ENCODE measurements at regions not wholly inside any gene's neighbourhood (a gene's known extent, or its start where the extent isn't known, plus 50 kb on each side); places are given as distances from the start of the nearest gene placed in this dataset.

GRCh38 chr4:106548446-106549044, 180.0 kb upstream of the GIMD1 start:
- no peak for TF ChIP-seq GATA3 (IDR thresholded peaks at IDR 0.05; ENCODE audit: low read depth, low read length)
- no peak for TF ChIP-seq GATA2 (IDR thresholded peaks at IDR 0.05; ENCODE audit: low read depth, low read length)

Data from SH-SY5Y (cell line).